ENCODE measurements at regions not wholly inside any gene's neighbourhood (a gene's known extent, or its start where the extent isn't known, plus 50 kb on each side); places are given as distances from the start of the nearest gene placed in this dataset.

- Histone ChIP-seq H3K9ac (ENCODE audit: insufficient read depth, low read length) (no peak overlapping the region), H3K4me1 (ENCODE audit: control insufficient read depth, extremely low read depth, insufficient read depth, low read length) (no peaks in the 10 kb centered on the region), H4K20me1 (ENCODE audit: control insufficient read depth, extremely low read depth, insufficient read depth, low read length) (no peaks in the 10 kb centered on the region), H3K9me3 (ENCODE audit: control insufficient read depth, insufficient read depth, low read depth, low read length) (no peaks in the 10 kb centered on the region), H3K27me3 (ENCODE audit: control insufficient read depth, insufficient read depth, low read length) (peaks cover 4% of the 10 kb centered on the region), H2AFZ (ENCODE audit: low read length) (no peak overlapping the region), H3K4me3 (replicated peaks in 1 of 4; ENCODE audit: control extremely low read depth in 1 of 4, insufficient read depth in 1 of 4, low read depth in 3 of 4, low read length in 4 of 4) (no peak overlapping the region), H3K27ac (ENCODE audit: insufficient read depth, low read length) (no peak overlapping the region), H3K36me3 (ENCODE audit: control insufficient read depth, insufficient read depth, low read length) (no peaks in the 10 kb centered on the region), H3K4me2 (ENCODE audit: extremely low read depth, insufficient read depth, low read length) (no peak overlapping the region), H3K79me2 (ENCODE audit: control insufficient read depth, insufficient read depth, low read length) (no peaks in the 10 kb centered on the region)
- TF ChIP-seq, protein P1, sequence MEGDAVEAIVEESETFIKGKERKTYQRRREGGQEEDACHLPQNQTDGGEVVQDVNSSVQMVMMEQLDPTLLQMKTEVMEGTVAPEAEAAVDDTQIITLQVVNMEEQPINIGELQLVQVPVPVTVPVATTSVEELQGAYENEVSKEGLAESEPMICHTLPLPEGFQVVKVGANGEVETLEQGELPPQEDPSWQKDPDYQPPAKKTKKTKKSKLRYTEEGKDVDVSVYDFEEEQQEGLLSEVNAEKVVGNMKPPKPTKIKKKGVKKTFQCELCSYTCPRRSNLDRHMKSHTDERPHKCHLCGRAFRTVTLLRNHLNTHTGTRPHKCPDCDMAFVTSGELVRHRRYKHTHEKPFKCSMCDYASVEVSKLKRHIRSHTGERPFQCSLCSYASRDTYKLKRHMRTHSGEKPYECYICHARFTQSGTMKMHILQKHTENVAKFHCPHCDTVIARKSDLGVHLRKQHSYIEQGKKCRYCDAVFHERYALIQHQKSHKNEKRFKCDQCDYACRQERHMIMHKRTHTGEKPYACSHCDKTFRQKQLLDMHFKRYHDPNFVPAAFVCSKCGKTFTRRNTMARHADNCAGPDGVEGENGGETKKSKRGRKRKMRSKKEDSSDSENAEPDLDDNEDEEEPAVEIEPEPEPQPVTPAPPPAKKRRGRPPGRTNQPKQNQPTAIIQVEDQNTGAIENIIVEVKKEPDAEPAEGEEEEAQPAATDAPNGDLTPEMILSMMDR (conservative IDR thresholded peaks at IDR 0.05 in 1 of 2, IDR thresholded peaks at IDR 0.05 in 1 of 2; ENCODE audit: low read depth in 1 of 2, low read length in 2 of 2) = no peak
- TF ChIP-seq EZH2 (IDR thresholded peaks at IDR 0.05; ENCODE audit: low read length, missing control alignments) = no peak
- no peak for DNase-seq (ENCODE audit: low read depth in 2 of 2)
Observed at GRCh38 chr7:157470017-157470322, 133.2 kb downstream of the DNAJB6 start.

- Histone ChIP-seq H3K79me2 (ENCODE audit: control insufficient read depth, insufficient read depth, low read length) (no peaks in the 10 kb centered on the region), H3K27ac (ENCODE audit: insufficient read depth, low read length) (no peak overlapping the region), H3K4me3 (replicated peaks in 1 of 4; ENCODE audit: control extremely low read depth in 1 of 4, insufficient read depth in 1 of 4, low read depth in 3 of 4, low read length in 4 of 4) (no peak overlapping the region), H3K9ac (ENCODE audit: insufficient read depth, low read length) (no peak overlapping the region), H3K4me2 (ENCODE audit: extremely low read depth, insufficient read depth, low read length) (no peak overlapping the region), H4K20me1 (ENCODE audit: control insufficient read depth, extremely low read depth, insufficient read depth, low read length) (no peaks in the 10 kb centered on the region), H2AFZ (ENCODE audit: low read length) (no peak overlapping the region), H3K36me3 (ENCODE audit: control insufficient read depth, insufficient read depth, low read length) (no peaks in the 10 kb centered on the region), H3K9me3 (ENCODE audit: control insufficient read depth, insufficient read depth, low read depth, low read length) (no peaks in the 10 kb centered on the region), H3K4me1 (ENCODE audit: control insufficient read depth, extremely low read depth, insufficient read depth, low read length) (no peaks in the 10 kb centered on the region), H3K27me3 (ENCODE audit: control insufficient read depth, insufficient read depth, low read length) (no peaks in the 10 kb centered on the region)
- TF ChIP-seq, protein P1 (conservative IDR thresholded peaks at IDR 0.05 in 1 of 2, IDR thresholded peaks at IDR 0.05 in 1 of 2; ENCODE audit: low read depth in 1 of 2, low read length in 2 of 2) = no peak
- no peak for TF ChIP-seq EZH2 (IDR thresholded peaks at IDR 0.05; ENCODE audit: low read length, missing control alignments)
- DNase-seq (ENCODE audit: low read depth in 2 of 2) = no peak
Observed at GRCh38 chr7:157470701-157471131, 133.9 kb downstream of the DNAJB6 start.

- Histone ChIP-seq H3K27me3 (ENCODE audit: control insufficient read depth, insufficient read depth, low read length) (no peaks in the 10 kb centered on the region), H3K4me2 (ENCODE audit: extremely low read depth, insufficient read depth, low read length) (no peak overlapping the region), H3K4me3 (replicated peaks in 1 of 4; ENCODE audit: control extremely low read depth in 1 of 4, insufficient read depth in 1 of 4, low read depth in 3 of 4, low read length in 4 of 4) (no peak overlapping the region), H3K27ac (ENCODE audit: insufficient read depth, low read length) (no peak overlapping the region), H2AFZ (ENCODE audit: low read length) (no peak overlapping the region), H3K36me3 (ENCODE audit: control insufficient read depth, insufficient read depth, low read length) (no peaks in the 10 kb centered on the region), H3K9me3 (ENCODE audit: control insufficient read depth, insufficient read depth, low read depth, low read length) (no peaks in the 10 kb centered on the region), H3K9ac (ENCODE audit: insufficient read depth, low read length) (no peak overlapping the region), H4K20me1 (ENCODE audit: control insufficient read depth, extremely low read depth, insufficient read depth, low read length) (no peaks in the 10 kb centered on the region), H3K79me2 (ENCODE audit: control insufficient read depth, insufficient read depth, low read length) (no peaks in the 10 kb centered on the region), H3K4me1 (ENCODE audit: control insufficient read depth, extremely low read depth, insufficient read depth, low read length) (no peaks in the 10 kb centered on the region)
- TF ChIP-seq, protein P1 (conservative IDR thresholded peaks at IDR 0.05 in 1 of 2, IDR thresholded peaks at IDR 0.05 in 1 of 2; ENCODE audit: low read depth in 1 of 2, low read length in 2 of 2) = no peak
- no peak for TF ChIP-seq EZH2 (IDR thresholded peaks at IDR 0.05; ENCODE audit: low read length, missing control alignments)
- DNase-seq (ENCODE audit: low read depth in 2 of 2) = no peak
Observed at GRCh38 chr7:157471259-157472125, 134.7 kb downstream of the DNAJB6 start.
